ENCODE measurements at regions not wholly inside any gene's neighbourhood (a gene's known extent, or its start where the extent isn't known, plus 50 kb on each side); places are given as distances from the start of the nearest gene placed in this dataset.

GRCh38 chr5:66423484-66423883 lies 172.7 kb upstream of the MAST4 start:
- Mint-ChIP-seq H3K27ac (ENCODE audit: unreplicated experiment) (no peak overlapping the region), H3K4me3 (ENCODE audit: unreplicated experiment) (no peak overlapping the region), H3K27me3 (ENCODE audit: low read depth, unreplicated experiment) (peaks cover 6% of the 10 kb centered on the region), H3K4me1 (ENCODE audit: low read depth, unreplicated experiment) (no peaks in the 10 kb centered on the region), H3K9me3 (ENCODE audit: unreplicated experiment) (peaks cover 5% of the 10 kb centered on the region), H3K36me3 (ENCODE audit: low read depth, unreplicated experiment) (no peaks in the 10 kb centered on the region)
- H3K27me3 ChIP-seq (ENCODE audit: insufficient read depth, low read length), result no peaks in the 10 kb centered on the region
- H3K9ac ChIP-seq (ENCODE audit: low read length), result no peak overlapping the region
- no peak overlapping the region for H3K27ac ChIP-seq (ENCODE audit: low read depth, low read length)
- no peaks in the 10 kb centered on the region for H3K79me2 ChIP-seq (ENCODE audit: insufficient read depth, low read length)
- H3K4me3 ChIP-seq (ENCODE audit: insufficient read depth, low read depth, low read length), result no peak overlapping the region
- DNase-seq (ENCODE audit: low read depth), result no peak
- TF ChIP-seq CTCF (IDR thresholded peaks at IDR 0.05; ENCODE audit: insufficient read depth, low read depth, low read length) (no peak), EZH2 (IDR thresholded peaks at IDR 0.05; ENCODE audit: insufficient read depth, low read length) (no peak)
- H3K4me2 ChIP-seq (ENCODE audit: low read length), result no peak overlapping the region
- FAIRE-seq, result no peak
- no peaks in the 10 kb centered on the region for H4K20me1 ChIP-seq (ENCODE audit: insufficient read depth, low read length)
- no peaks in the 10 kb centered on the region for H3K4me1 ChIP-seq (ENCODE audit: insufficient read depth, low read length)
- H3K9me3 ChIP-seq (ENCODE audit: insufficient read depth, low read depth, low read length), result no peaks in the 10 kb centered on the region
- H2AFZ ChIP-seq (ENCODE audit: low read depth, low read length), result no peak overlapping the region
- H3K36me3 ChIP-seq (ENCODE audit: insufficient read depth, low read length), result no peaks in the 10 kb centered on the region

GRCh38 chr5:66425842-66426241 lies 170.4 kb upstream of the MAST4 start:
- H3K36me3 ChIP-seq (ENCODE audit: insufficient read depth, low read length), result no peaks in the 10 kb centered on the region
- no peak overlapping the region for H2AFZ ChIP-seq (ENCODE audit: low read depth, low read length)
- peaks cover 14% of the 10 kb centered on the region for H3K27me3 Mint-ChIP-seq (ENCODE audit: low read depth, unreplicated experiment)
- H3K4me1 Mint-ChIP-seq (ENCODE audit: low read depth, unreplicated experiment), result no peaks in the 10 kb centered on the region
- no peaks in the 10 kb centered on the region for H3K27me3 ChIP-seq (ENCODE audit: insufficient read depth, low read length)
- FAIRE-seq (no peak), DNase-seq (ENCODE audit: low read depth) (no peak)
- H3K4me3 ChIP-seq (ENCODE audit: insufficient read depth, low read depth, low read length), result no peak overlapping the region
- no peaks in the 10 kb centered on the region for H3K4me1 ChIP-seq (ENCODE audit: insufficient read depth, low read length)
- H3K4me2 ChIP-seq (ENCODE audit: low read length), result no peak overlapping the region
- no peak overlapping the region for H3K4me3 Mint-ChIP-seq (ENCODE audit: unreplicated experiment)
- H3K79me2 ChIP-seq (ENCODE audit: insufficient read depth, low read length), result no peaks in the 10 kb centered on the region
- no peaks in the 10 kb centered on the region for H4K20me1 ChIP-seq (ENCODE audit: insufficient read depth, low read length)
- H3K9me3 Mint-ChIP-seq (ENCODE audit: unreplicated experiment), result peaks cover 5% of the 10 kb centered on the region
- TF ChIP-seq EZH2 (IDR thresholded peaks at IDR 0.05; ENCODE audit: insufficient read depth, low read length) (no peak), CTCF (IDR thresholded peaks at IDR 0.05; ENCODE audit: insufficient read depth, low read depth, low read length) (no peak)
- no peak overlapping the region for H3K27ac ChIP-seq (ENCODE audit: low read depth, low read length)
- H3K9ac ChIP-seq (ENCODE audit: low read length), result no peak overlapping the region
- no peaks in the 10 kb centered on the region for H3K36me3 Mint-ChIP-seq (ENCODE audit: low read depth, unreplicated experiment)
- H3K27ac Mint-ChIP-seq (ENCODE audit: unreplicated experiment), result no peak overlapping the region
- H3K9me3 ChIP-seq (ENCODE audit: insufficient read depth, low read depth, low read length), result no peaks in the 10 kb centered on the region

DNA sequence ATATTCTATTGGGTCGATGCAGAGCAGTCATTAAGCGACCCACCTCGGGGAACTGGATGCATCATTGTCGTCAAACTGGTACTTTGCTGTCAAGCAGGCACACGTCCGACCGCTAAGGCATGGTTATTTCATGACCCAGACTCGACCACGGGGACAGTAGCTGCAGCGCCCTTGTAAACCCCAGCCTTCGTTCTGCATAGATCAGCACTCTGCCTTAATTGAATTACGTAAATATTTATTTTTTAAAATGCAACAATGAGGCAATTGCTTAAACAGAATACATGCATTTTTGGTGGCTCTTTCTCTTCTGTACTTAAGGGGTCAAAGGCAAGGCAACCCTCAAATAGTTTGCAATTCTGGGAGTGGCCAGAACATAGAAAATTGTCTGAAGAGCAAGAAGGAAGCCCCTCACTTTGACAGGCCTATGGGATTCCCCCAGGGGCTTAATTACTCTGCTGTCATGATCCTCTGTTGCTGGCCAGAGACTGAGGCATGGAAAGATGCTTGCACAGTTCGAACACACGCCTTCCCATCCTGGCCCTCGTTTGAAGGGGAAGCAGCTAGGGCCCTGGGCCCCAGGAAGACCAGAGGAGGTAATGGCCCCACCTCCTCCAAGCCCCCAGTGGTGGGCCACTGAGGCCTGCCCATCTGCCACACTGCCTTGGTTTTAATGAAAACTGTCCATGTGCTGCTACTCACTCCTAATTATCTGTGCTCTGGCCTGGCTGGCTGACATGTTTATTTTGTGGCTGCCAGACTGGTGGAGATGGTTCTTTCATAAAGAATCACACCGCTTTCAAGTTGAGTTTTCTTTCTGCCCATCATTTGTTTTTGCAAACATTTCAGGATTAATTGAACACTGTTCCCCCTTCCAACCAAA lies 169.7 kb upstream of the MAST4 start:
- no peak for TF ChIP-seq CTCF (IDR thresholded peaks at IDR 0.05; ENCODE audit: insufficient read depth, low read depth, low read length)
- TF ChIP-seq EZH2 (IDR thresholded peaks at IDR 0.05; ENCODE audit: insufficient read depth, low read length), result no peak
- Mint-ChIP-seq H3K36me3 (ENCODE audit: low read depth, unreplicated experiment) (no peaks in the 10 kb centered on the region), H3K4me3 (ENCODE audit: unreplicated experiment) (no peak overlapping the region), H3K9me3 (ENCODE audit: unreplicated experiment) (peaks cover 3% of the 10 kb centered on the region), H3K27ac (ENCODE audit: unreplicated experiment) (no peak overlapping the region), H3K27me3 (ENCODE audit: low read depth, unreplicated experiment) (peaks cover 14% of the 10 kb centered on the region), H3K4me1 (ENCODE audit: low read depth, unreplicated experiment) (no peaks in the 10 kb centered on the region)
- Histone ChIP-seq H3K9me3 (ENCODE audit: insufficient read depth, low read depth, low read length) (no peaks in the 10 kb centered on the region), H3K27ac (ENCODE audit: low read depth, low read length) (no peak overlapping the region), H3K36me3 (ENCODE audit: insufficient read depth, low read length) (no peaks in the 10 kb centered on the region), H3K4me3 (ENCODE audit: insufficient read depth, low read depth, low read length) (no peak overlapping the region), H3K79me2 (ENCODE audit: insufficient read depth, low read length) (no peaks in the 10 kb centered on the region), H3K27me3 (ENCODE audit: insufficient read depth, low read length) (no peaks in the 10 kb centered on the region), H3K9ac (ENCODE audit: low read length) (no peak overlapping the region), H4K20me1 (ENCODE audit: insufficient read depth, low read length) (no peaks in the 10 kb centered on the region), H3K4me1 (ENCODE audit: insufficient read depth, low read length) (no peaks in the 10 kb centered on the region), H3K4me2 (ENCODE audit: low read length) (no peak overlapping the region), H2AFZ (ENCODE audit: low read depth, low read length) (no peak overlapping the region)
- DNase-seq (ENCODE audit: low read depth), result no peak
- FAIRE-seq, result no peak

Measured in astrocyte (in vitro differentiated cells and primary cell).